Right ventricle myocardium superior (tissue), 1 donor: ENCODE measurements at regions not wholly inside any gene's neighbourhood (a gene's known extent, or its start where the extent isn't known, plus 50 kb on each side); places are given as distances from the start of the nearest gene placed in this dataset.

Experiments used
- ATAC-seq: fragments of 200-7000 bp; cut with Tn5 transposase; one replicate; pipeline ENCODE4 v1.9.1; 2020; ENCODE audit warnings: mild to moderate bottlenecking; ENCODE audit not compliant: poor library complexity
- DNase-seq: peaks from one replicate; pipeline ENCODE4 v3.0.0-alpha.2; 2020
- intact Hi-C: fragments of 100-400 bp; cut with DNase I; formaldehyde crosslinking; loops from one replicate; pipeline ENCODE4 v1.11.2; 2022
- donor health status: DM: no; HTN: yes; CAD: no; lungs with severe emphysema.

DNA sequence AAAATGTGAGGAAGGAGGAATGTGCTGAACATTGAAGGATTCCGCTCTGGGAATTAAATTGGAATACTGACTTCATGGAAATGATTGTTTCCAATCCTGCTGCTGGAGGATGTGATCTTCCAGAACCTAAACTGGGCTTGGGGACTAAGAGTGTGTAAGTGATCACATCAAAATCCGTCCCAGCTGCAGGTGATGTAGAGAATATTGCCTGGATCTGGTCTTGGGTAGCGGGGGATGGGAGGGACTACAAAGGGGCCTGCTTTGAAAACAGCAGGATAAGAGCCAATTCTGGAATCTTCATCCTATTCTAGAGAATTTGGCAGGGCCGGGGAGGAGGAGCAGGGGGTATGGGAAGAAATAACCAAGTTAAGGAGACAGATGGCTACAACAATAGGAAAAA lies 552.2 kb upstream of the FZD8 start:
- DNase-seq, result no peak
- ATAC-seq, result no peak
- intact Hi-C loops, result no loop called here

DNA sequence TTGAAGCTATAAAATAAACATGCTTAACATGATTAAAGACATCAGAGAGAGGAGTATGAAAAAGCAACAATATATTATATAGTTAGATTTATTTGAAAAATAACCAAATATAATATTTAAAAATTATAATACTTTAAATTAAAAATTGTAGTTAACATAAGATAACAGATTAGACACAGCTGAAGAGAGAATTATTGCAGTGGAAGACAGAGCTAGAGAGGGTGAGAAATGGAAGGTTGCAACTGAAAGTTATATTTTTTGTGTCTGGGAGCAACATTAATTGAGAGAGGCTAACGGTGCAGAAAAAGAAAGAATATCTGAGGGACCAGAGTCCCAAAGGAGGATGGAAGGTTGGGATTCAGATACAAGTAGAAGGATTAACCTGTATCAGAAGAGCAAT lies 548.9 kb upstream of the FZD8 start:
- DNase-seq (no peak), ATAC-seq (no peak)
- intact Hi-C loops, result no loop called here

GRCh38 chr10:36188461-36188860 lies 546.4 kb upstream of the FZD8 start:
- DNase-seq (no peak), ATAC-seq (peak; percentile 47)
- intact Hi-C loops, result no loop called here

GRCh38 chr10:36188080-36188453 lies 546.0 kb upstream of the FZD8 start:
- intact Hi-C loops, result no loop called here
- DNase-seq (peak; percentile 54), ATAC-seq (peak; percentile 93)

DNA sequence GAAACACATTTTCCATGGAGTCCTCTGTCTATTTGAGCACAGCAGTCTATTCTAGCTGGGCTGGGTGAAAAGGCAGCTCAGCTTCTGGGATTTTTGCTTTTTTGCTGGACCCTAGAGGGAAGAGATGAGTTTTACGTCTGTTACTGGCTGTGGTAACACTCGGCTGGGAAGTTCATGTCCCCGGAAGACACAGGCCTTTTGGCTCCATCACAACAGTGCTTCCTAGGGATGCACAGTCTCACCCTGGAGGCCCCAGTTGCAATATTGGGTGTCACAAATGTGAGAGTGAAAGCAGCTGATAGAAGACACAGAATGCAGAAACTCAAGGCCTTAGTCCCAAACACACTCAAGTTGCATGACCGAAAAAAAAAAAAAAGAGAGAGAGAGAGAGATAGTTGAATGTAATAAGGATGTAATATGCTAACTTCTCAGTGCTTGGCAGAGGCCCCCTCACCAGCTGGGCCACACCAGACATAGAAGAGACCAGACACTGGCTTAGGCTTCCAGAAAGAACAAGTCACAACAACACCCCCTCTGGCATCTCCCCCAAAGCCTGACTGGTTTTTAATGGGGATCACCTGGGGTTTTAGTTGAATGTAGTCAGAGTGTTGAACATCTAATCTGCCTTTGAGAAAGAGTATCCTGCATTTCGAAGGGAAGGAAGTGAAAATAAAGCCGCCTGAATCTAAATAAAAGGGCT lies 545.4 kb upstream of the FZD8 start:
- DNase-seq (peak; percentile 44), ATAC-seq (peak; percentile 76)
- intact Hi-C loops, result no loop called here

DNA sequence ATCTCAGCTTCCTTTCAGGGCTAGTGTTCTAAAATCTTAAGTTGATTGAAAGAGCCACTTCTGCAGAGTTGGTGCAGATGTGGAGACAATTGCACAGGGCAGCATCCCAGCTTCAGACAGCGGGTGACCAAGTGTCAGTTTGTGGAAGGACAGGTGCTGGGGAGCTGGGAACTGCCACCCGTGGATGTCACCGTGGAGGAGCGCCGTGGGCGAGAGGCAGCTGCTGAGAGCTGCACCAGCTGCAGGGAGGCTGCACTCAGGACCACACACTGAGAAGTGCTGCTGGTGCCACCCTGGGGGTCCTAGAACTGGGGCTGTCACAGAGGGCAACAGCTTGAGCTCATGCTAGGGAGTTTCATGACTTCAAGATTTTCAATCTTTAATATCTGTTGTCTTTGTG lies 543.0 kb upstream of the FZD8 start:
- no peak for ATAC-seq
- intact Hi-C loops, result no loop called here
- no peak for DNase-seq

DNA sequence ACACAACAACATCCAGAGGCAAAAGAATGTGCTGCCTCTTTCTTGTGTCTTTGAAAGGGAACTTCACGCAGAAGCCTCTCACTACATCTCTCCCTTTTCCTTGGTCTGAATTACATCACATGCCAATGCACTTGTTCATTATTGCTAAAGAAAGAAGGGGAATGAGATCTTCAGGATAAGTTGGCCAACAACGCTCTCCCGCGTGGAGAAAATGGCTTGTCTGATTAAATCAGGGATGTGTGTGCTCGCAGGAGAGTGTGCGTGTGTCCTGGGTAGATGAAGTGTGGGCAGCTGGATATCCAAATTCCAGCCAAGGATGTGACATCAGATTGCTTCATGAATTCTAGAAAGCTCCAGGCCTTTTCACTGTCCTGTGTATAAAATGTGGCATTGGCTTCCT lies 541.6 kb upstream of the FZD8 start:
- DNase-seq (no peak), ATAC-seq (no peak)
- intact Hi-C loops, result no loop called here

DNA sequence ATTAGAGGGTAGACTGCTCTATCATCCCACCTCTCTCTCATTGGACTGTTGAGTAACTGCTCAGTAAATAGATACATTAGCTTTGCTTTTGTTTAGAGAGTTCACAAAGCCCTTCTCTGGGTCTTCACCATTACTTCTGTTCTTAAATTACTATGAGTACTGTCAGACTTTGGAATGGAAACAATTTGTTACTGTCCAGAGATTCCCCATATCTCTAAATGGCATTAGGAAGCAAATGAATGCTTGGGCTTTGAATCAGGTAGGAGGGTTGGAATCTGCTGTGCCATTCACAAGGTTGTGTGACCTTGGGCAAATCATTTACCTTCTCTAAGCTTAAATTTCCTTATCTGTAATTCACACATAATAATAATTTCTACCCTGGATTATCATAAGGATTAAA lies 541.0 kb upstream of the FZD8 start:
- ATAC-seq (no peak), DNase-seq (no peak)
- intact Hi-C loops, result no loop called here

- ATAC-seq (no peak), DNase-seq (no peak)
- intact Hi-C loops, result no loop called here
Observed at GRCh38 chr10:36182606-36183005, 540.5 kb upstream of the FZD8 start.

DNA sequence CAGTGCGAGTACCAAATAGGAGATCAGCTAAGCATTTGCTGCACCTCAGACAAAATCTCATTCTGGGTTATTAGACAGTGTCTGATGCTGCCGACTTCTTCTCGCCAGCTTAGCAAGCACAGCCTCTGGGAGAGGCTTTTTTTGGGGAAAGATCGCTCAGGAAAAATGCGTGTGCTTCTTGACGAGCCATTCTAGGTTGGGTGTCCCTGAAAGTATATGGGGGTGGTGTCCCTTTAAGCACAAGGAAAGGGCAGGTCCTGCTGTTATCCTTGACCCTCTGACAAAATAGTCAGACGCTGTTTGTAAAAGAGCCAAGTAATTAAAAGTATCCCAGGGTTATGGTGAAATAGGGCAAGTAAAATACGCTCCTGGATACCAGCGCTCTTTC lies 540.1 kb upstream of the FZD8 start:
- peak; percentile 80 for ATAC-seq
- intact Hi-C loops, result no loop called here
- DNase-seq, result no peak

GRCh38 chr10:36181426-36182178 lies 539.5 kb upstream of the FZD8 start:
- no peak for DNase-seq
- ATAC-seq, result peak; percentile 82
- intact Hi-C loops, result no loop called here

- ATAC-seq (no peak), DNase-seq (no peak)
- intact Hi-C loops, result no loop called here
Observed at GRCh38 chr10:36178616-36179015, 536.5 kb upstream of the FZD8 start.

DNA sequence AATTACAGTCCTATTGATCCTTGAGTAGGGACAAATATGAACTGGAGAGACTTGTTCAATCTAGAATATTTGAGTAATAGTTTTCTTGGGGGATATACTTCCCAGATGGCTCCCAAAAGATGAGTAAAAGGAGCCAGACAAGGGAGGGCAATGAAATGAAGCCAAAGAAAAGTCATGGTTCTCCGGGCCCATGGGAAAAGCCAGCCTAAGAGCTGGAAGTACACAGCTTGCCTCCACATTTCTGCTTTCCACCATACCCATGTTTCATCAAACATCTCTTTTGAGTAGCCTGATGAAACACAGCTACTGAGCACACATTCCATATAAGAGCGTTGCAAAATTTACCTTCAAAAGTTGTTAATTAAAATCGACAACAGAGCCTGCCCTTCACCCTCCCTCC lies 535.0 kb upstream of the FZD8 start:
- ATAC-seq (no peak), DNase-seq (no peak)
- intact Hi-C loops, result no loop called here

DNA sequence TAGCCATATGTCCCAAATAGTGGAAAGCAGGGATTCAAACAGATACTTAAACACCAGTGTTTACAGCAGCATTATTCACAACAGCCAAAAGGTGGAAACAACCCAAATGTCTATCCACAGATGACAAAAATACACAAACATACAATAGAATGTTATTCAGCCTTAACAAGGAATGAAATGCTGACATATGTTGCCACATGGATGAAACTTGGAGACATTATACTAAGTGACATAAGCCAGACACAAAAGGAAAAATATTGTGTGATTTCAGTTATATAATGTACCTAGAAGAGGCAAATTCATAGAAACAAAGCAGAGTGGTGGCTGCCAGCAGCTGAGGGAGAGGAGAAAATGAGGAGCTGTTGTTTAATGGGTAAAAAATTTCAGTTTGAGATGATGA lies 533.9 kb upstream of the FZD8 start:
- DNase-seq (no peak), ATAC-seq (no peak)
- intact Hi-C loops, result no loop called here

DNA sequence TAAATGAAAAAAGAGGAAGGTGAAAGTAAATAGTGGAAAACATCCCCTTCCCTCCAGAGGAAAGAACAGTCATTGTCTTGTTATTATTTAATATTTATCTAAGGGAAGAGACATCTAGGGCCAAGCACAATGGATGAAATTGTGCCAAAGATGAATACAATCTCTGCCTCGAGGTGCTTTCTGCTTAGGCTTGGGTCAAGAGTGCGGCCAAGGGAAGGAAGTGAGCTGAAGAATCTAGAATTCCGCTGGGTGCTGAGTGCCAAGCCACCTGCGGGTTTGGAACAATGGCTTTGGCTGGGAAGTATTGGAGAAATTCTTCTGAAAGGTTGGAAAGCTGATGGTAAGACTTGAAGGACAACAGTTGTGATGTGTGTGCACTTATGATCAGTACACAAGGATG lies 531.3 kb upstream of the FZD8 start:
- intact Hi-C loops, result no loop called here
- no peak for DNase-seq

DNA sequence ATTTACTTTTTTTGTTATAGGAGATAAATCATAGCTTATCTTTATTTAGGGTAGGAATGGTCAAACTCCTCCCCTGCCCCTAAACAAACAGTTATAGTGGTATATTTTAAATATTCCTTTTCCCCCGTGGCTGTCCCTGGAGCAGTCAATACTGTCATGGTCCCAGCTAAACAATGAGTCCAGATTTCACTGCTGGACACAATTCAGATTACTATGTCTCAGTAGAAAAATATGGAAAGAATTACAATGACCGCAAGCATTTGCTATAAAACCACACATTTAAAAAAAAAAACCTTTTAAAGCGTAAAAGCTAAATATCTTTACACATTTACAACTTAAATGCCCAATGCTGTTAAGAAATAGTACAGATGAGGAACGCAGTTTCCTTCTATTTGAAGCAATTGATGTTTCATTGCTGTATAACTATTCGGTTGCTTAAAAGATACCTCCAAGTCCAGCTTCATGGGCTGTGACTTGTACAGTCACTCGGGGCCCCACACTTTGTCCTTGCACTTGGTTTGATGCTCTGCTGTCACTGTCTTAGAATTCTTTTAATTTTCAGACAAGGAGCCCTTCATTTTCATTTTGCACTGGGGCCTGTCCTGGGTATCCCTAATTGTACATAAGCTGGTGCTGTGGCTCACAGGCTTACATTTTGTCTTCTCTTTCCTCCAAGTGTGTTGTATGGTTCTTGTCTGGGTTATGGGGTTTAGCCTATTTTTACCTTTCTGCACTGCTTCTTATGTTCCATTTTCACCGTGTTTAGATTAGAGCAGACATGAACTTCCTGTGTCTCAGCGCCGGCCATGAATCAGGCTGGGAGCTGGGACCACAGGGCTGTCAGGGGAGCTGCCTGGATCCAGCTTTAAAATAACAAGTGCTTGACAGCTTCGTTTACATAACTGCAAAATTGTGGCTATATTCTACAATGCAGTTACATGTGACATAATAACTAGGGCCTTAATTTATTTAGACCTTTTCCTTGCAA lies 530.2 kb upstream of the FZD8 start:
- intact Hi-C loops, result no loop called here
- DNase-seq (no peak), ATAC-seq (no peak)

More for the DNA sequence above, 531.3 kb upstream of the FZD8 start:
- no peak for ATAC-seq

DNA sequence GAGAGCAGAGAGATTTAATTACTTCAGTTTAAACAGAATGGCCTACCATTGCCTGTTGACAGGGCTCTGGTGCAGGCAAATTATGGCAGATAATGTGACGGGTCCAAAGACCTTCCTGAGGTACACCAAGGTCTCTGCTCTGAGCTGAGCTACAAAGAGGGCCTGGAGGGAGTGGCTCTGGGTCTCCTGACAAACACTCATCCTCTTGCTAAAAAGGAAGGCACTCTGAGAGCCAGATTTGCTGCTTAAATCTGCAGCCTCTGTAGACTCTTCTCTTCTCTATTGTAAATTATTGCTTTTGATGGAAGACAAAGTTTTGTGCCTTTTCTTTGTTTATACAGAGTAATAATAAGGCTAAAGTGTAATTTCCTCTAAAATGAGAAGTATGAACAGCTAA lies 529.5 kb upstream of the FZD8 start:
- DNase-seq (no peak), ATAC-seq (no peak)
- intact Hi-C loops, result no loop called here

GRCh38 chr10:36170943-36171501 lies 528.9 kb upstream of the FZD8 start:
- intact Hi-C loops, result no loop called here
- DNase-seq (no peak), ATAC-seq (no peak)

GRCh38 chr10:36170142-36170719 lies 528.1 kb upstream of the FZD8 start:
- intact Hi-C loops, result no loop called here
- DNase-seq, result no peak
- ATAC-seq, result no peak
